HG03280 (cell line): ENCODE measurements at regions not wholly inside any gene's neighbourhood (a gene's known extent, or its start where the extent isn't known, plus 50 kb on each side); places are given as distances from the start of the nearest gene placed in this dataset.

Experiments used
- ATAC-seq: cut with Tn5 transposase; IDR thresholded peaks from one replicate; pipeline ENCODE4 v1.9.1; 2021; ENCODE audit warnings: mild to moderate bottlenecking, moderate library complexity; ENCODE audit not compliant: unreplicated experiment

DNA sequence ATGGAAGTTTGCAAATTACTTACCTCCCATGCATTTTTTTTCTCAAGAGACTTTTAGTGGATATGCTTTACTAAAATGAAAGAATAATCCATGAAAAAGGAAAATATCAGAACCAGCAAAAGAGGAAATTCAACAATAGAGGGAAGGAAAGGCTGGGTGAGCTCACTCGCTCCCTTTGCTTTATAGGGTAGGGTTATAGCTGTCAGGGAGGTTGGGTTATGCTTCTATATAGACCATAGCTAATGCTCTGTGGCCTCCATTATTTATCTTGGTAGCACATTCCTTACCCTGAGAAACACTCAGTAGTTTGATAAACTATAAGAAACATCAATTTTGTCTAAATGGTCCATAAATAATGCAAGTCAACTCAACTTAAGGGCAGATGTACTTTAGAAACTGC, 215.9 kb upstream of the FAR2 start:
- ATAC-seq: no peak

DNA sequence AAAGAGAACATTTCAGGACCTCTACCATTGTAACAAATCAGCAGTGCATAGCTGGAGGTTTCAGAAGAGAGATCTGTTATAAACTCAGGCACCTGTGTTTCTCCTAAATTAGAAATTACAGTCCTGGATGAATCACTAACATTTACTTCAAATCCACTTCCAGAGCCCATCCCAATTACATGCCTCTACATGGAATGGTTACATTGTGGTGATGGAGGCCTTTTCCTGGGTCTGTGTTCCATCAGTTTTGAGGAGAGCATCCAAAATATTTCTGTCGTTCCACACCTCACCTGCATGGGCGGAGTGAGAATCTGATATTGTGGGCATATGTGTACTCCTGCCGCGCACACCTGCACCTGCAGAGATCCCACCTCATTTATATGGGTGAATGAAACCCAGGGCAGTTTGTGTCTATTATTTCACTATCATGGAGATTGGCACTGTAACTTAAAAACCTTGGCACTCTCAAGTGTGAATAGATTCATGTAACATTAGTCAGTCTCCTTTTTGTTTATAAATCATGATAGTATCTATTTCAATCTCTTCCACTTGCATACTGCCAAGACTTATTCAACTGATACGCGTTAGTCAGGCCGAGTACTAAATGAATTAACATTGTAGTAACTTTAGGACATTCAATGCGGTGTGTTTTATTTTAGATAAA, 215.1 kb upstream of the FAR2 start:
- no peak for ATAC-seq

DNA sequence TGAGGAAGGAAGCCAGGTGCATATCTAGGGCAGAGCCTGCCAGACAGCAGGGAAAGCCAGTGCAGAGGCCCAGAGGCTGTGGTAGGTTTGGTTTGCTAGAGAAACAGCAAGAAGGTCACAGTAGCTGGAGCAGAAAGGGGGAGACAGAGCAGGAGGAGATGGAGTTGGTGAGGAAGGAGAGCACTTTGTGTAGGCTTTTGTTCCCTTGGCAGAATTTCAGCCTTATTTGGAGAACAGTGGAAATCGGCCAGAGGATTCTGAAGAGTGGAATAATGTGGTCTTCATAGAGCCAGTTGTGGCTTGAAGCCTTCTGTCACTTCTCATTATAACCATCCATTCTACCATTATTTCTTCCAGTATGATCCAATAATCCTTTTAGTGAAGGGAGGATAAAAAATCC, 212.9 kb upstream of the FAR2 start:
- no peak for ATAC-seq

DNA sequence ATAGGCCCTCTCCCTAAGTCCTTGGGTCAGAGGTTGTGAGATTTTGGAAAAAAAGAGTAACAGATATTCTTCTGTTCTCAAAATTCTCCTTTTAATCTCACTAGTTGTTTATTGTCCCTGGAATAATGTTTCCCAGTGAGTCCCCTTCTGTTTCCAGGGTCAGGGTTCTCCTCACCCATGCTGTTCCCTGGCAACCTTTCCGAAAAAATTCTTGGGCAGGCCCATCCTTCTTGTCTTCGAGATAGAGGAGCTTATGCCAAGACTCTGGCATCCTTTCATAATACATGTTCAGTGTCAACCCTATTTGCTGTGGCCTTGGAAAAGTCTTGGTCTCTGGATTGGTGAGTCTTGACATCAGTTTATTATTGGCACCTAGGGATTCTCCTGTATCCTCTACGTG, 212.4 kb upstream of the FAR2 start:
- no peak for ATAC-seq

DNA sequence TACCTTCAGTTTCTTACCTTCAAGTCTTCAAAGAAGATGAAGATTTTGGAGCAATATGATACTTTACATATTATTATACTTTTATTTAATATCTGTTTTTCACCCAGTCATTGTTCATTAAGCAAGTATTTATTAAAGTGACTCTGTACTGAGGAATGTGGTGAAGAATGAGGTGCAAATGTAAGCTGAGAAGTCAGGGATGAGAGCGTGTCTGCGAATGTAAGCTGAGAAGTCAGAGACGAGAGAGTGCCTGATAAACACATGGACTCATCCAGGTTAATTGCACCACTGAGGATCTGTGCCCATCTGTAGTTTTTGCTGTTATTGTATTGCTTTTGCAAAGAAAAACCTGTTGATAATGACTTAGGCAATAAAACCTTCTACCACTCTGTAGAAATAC, 211.9 kb upstream of the FAR2 start:
- no peak for ATAC-seq

DNA sequence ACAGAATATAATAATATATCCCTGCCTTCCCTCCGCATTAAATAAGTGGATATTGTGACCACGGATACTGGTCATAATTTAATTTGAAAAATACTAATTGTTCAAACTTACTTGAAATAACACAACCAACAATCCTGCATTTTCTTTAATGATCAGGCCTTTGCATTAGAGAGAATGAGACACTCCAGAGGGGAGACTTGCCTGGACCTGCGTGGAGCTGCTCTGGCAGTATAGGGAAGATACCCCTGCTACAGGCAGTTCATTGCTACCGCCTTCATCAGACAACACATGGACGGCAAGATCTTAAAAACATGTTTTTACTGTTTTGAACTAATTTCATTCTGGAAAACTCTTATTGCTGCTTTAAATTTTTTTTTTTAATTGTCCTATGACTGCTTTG, 211.0 kb upstream of the FAR2 start:
- ATAC-seq: no peak

DNA sequence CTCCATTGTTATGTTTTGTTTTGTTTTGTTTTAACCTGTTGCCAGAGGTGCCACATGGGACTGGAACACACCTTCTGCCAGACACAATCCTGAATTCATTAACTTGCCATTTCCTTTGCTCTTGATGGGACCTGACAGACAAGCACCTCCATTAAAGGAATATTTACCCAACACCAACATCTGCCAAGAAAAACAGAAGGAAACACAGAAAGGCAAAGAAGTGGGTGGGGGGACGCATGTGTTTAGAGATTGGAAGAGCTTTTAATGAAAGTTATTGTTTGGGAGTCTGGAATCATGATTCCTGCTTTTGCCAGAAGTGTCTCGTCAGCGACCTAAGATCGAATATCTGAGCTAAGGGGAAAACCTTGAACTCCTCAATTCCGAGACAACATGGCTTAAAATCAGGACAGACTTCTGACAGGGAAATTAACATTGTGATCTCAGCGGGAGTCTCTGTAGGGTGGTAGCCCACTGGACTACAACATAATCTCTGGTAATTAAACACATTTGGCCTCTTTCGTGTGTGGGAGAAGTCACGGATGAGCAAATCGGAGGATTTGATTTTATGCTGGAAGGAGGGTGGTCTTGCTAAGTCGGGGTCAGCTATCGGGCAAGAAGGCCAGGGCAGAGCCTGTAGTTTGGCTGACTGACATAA, 210.4 kb upstream of the FAR2 start:
- ATAC-seq: no peak

DNA sequence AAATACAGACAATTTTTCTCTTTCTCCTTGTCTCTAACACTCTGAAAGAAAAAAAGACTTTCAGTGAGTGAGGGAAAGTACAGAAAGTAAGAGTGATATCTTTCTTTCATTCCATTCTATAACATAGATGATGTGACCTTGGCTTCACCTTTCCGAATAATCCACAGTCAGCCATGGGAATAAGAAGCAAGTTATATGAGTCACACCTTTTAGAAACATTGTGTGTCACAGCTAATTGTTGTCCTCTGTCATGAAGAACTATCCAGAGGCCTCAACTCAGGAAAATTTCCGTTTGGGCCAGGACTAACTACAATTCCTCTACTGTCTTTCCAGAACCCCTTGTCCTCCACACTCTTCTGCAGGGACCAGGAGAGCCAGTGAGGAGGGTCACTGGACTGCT, 209.7 kb upstream of the FAR2 start:
- no peak for ATAC-seq

DNA sequence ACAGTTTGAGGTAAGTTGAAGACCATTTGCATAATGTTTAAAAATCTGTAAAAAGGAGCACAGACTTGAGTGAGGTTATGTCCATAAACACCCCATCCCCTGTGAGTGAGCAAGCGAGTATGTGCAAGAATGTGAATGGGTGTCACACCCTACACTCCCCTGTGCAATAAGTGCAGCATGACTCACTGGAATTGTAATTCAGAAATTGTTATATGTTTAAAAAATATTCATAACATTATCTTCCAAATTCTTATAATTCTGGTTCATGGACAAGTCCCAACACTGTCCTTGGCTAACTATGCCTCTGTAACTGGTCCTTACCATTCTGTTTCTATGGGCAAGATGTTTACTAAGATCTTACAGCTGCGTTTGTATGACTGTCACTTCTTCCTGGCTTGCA, 207.8 kb upstream of the FAR2 start:
- ATAC-seq: no peak

DNA sequence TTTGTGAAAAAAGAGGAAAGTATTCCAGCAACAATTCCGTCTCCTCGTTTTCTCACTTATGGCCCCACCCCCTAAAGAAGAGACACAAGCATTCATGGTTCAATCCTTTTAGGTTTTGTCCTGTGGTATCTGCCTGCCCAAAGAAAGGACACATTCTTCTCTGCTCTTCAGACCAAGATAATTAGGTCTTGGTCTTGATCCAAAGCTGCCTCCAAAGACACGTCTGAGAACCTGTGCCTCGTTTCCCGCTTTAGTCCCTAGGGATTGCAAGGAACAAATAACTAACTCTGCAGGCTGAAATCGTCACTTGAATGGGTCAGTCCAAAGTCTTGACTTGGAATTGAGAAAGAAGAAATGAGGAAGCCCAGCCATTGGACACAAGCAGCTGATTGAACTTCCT, 202.7 kb upstream of the FAR2 start:
- ATAC-seq: no peak

DNA sequence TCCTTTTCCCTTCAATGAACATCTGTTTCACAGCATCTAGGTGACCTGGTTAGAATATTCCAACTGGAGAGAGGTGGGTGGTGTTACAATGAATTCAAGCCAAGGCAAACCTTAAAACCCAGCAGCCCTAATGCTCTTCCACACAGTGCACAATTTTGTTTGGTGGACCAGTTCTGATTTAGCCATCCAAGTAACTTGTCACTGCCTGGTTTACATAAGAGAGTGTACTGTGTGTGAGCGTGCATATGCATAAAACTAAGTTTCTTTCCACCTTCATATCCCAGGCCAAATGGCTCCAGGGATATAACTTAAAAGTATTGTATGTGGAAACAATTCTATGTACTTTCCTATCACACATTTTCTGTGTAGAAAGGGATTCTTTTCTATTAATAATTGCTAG, 200.4 kb upstream of the FAR2 start:
- no peak for ATAC-seq

DNA sequence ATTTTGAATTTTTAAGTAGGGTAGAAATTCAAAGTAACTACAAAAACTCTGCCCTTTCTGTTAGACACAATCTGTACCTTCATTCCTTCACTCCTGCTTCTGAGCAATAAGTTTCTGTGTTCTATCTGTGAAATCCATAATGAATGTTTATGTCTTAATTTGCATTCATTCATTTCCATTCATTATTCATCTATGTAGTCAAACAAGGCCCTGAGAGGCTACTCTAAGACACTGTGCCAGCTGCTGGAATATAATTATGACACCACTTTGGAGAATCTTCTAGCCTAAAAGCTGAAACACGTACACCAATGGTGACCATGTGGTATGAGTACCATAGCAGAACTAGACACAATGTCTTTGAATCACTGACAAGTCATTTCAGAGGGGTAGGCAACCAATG, 199.9 kb upstream of the FAR2 start:
- no peak for ATAC-seq

DNA sequence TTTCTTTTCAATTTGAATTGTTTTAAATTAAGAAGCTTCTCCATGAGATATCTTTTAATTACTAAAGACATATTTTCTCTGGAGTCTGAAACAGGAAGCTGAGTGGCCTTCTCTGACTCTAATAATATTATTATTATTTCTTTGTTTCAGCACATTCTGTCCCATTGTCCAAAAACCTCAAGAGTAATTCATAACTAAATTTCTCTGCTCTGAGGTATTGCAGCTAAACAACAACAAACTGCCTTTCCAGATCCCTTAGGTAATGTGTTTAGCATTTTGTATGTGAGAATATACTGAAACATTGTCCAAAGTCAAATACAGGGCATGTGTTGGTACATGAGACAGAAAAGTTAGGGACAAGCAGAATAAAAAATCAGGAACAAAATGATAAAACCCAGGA, 199.0 kb upstream of the FAR2 start:
- no peak for ATAC-seq

DNA sequence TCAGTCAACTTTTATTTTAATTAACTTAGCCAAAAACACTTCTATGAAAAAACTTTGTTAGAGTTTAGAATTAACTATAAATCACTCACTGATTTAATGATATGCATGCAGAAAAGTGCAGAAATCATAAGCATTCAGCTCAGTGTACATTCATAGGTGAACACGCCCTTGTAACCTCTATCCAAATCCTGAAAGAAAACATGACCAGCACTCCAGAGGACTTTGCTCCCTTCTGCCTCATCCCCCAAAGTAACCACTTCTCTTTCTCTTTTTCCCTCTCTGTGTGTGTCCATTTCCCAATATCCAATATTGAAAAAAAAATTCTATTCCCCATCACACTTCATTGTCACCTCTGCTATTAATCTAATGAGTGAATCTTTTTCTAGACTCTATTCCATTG, 197.1 kb upstream of the FAR2 start:
- ATAC-seq: no peak

DNA sequence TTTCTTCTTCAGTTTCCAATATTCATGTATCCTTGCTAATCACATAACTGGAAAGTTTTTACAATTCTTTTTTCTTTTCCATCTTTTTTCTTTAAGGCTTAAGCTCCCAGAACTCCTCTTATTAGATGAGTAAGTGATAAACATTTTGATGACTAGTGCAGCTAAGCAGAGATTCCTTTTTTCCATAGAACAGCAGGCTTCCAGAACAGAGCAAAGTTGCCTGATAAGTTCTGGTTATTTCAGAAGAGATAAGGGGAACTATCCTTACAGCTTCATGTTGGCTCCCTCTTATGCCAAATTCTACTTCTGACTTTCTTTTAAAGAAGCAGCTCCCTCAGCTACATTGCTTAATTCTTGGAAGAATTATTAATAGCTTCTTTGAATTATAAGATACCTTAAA, 194.7 kb upstream of the FAR2 start:
- no peak for ATAC-seq

DNA sequence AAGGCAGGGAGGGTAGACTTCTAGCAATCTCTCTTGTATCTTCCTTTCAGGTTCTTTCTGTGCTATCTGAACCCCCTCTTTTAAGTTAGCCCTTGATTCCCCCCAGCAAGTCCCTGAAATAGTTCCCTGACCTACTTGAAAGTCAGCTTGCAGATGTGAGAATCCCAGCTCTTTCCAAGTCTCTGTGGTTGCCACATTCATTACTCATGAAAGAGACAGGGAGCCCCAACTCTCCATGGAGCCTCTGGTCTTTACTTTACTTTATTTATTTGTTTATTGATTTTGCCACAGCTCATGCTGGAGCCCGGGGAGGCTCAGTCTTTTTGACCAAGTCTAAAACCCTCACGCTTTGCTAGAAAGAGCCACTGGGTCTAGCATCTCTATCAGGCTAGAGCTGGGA, 193.6 kb upstream of the FAR2 start:
- ATAC-seq: no peak

DNA sequence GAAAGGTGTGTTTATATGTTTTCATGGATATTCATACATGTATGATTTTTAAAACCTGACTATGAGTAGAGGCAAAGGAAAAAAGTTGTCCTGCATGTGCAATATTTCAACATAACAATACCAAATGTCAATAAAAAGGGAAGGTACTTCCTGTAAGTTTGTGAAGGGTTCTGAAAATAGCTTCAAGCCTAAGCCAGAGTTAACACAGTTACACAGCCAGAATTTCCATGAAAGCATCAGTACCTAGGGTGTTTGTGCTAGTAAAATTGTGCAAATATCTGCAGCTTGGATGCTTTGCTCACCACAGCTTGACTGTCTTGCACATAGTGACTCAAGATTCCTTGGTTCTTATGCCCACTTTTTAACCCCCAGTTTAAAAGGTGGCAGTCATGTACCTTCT, 193.1 kb upstream of the FAR2 start:
- ATAC-seq: no peak

DNA sequence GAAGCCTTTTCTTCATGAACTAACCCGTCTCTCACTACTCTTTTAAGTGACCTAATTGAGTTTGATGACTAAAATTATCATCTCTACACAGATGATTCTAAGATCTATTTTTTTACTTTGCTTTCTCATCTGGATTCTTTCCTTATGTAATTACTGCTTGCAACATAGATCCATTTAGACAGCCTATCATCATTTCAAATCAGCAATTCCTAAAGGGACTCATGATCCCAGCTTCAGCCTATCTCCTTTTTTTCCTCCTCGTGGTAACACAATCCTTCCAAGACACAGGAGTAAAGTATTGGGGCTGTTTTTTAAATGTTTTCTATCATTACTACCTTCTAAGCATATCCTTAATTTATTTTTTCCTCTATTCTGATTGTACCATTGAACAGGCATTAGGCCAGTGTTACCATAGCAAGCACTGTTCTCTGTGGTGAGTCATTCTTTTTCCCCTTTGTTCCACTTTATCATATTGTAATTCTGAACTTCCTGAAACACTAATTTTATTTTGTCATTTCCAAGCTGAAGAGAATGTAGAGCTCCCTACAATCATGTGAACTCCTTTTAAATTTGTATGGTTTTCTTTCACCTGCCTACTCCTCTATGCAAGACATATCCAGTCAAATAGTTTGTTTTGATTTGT, 190.4 kb upstream of the FAR2 start:
- no peak for ATAC-seq

DNA sequence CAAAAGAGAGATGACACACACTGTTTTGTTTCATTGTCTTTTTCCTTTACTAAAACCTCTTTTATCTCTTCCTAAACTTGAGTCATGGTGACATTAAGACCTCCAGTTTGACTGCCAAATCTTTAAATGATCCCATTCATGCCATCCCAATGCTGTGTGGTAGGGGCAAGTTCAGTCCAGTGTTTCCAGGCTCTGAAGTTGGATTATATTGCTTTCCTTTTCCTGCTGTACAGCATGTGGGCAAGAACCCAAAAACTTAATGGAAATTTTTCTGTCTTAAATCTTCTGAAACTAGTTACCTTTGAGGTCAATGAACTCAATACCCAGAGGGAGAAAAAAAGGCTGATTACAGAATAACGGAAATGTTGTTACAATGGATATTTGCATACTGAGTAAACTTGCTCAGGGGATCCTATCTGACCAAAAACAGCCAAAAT, 187.1 kb upstream of the FAR2 start:
- ATAC-seq: no peak

DNA sequence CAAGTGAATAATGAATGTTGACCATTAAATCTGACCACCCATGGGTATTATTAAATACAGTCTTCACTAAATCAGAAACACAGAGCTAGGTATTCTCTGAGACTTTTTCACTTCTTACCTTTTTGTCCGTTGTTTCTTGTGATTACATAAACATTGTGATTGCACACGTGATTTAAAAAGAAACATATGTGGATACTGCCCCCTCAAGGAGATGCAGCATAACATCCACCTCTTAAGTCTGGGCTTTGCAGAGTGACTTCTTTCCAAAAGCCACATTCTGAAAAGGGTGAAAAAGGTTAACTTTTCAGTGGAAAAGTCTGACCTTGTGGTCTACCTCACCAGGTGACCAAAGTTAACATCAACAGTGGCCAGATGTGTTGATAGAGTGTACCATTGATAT, 185.5 kb upstream of the FAR2 start:
- ATAC-seq: no peak

DNA sequence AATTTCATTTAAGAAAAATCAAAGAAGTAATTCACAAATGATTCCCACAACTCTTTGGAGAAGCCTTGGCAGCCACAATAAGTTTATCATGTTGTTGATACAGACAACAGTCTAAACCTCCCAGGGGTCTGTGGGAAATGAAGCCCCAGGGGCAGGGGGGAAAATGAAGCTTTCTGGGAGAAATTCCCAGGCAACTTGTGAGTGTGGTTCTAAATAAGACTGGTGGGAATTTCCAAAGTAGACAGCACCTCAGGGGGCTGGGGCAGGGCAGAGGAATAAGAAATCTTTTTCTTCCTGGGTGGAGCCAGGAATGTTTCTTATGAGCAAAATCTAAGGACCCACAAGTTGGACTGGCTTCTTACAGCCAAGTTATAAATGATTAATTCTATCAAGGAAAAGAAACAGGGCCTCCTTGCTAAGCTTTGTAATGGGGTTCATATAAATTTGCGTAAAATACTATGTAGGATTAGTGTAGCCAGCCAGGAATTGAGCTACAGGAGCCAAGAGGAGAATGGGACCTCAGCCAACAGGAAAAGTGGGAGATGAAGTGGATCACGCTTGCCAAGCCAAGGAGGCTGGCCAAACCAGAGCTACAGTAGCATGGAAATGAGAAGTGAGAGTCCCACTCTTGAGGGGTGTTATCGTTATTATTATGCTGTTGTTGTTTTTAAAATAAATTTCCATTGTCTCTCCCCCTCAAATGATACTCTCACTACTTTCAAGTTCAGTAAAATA, 182.9 kb upstream of the FAR2 start:
- ATAC-seq: no peak

DNA sequence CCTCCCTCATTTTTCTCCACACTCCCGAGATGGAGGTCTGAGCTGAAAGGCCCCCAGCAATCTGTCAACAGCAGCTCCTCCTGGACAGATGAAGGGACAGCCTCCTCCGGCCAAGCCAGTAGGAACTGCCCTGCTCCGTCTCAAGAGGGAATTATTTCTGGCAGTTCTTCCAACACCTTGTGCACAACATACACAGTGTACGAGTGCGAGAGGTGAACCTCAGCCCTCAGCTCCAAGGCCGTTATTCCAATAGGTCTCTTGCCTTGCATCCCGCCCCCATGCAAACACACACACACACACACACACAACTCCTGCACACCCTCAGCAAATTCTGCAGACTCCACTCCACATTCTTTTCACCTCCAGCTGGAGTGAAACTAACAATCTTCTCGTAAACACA, 181.7 kb upstream of the FAR2 start:
- no peak for ATAC-seq
